ENCODE measurements at regions not wholly inside any gene's neighbourhood (a gene's known extent, or its start where the extent isn't known, plus 50 kb on each side); places are given as distances from the start of the nearest gene placed in this dataset.

GRCh38 chr10:58107506-58107905 lies 160.2 kb downstream of the IPMK start:
- WGBS (ENCODE audit: low lambda C conversion rate), result 46% methylated on average over 2 of the region's 2 CpGs
- CTCF ChIA-PET, result no interaction called here

GRCh38 chr10:58106211-58107035 lies 161.3 kb downstream of the IPMK start:
- no peak for DNase-seq
- Histone ChIP-seq H3K4me3 (ENCODE audit: low read depth in 2 of 2, low read length in 1 of 2) (no peak overlapping the region), H3K9me2 (no peaks in the 10 kb centered on the region), H3K36me3 (replicated peaks in 1 of 2; ENCODE audit: control insufficient read depth in 1 of 2, insufficient read depth in 2 of 2, low read length in 1 of 2) (no peaks in the 10 kb centered on the region), H3K4me2 (no peak overlapping the region), H3K9ac (no peak overlapping the region), H3K9me3 (no peaks in the 10 kb centered on the region), H3F3A (replicated peaks; ENCODE audit: insufficient read depth) (no peaks in the 10 kb centered on the region), H4K20me1 (ENCODE audit: insufficient read depth) (no peaks in the 10 kb centered on the region), H3K27ac (ENCODE audit: low read depth in 2 of 2, low read length in 1 of 2) (no peak overlapping the region), H3K79me2 (ENCODE audit: insufficient read depth) (no peaks in the 10 kb centered on the region), H2AFZ (ENCODE audit: low read depth) (no peak overlapping the region), H3K4me1 (ENCODE audit: control insufficient read depth in 1 of 2, insufficient read depth in 2 of 2, low read depth in 1 of 2, low read length in 1 of 2) (peaks cover 0 to 2% of the 10 kb centered on the region in 2 experiments; a peak in 1 of 4 replicates), H3K27me3 (ENCODE audit: insufficient read depth) (no peaks in the 10 kb centered on the region)
- 87% methylated on average over 27 of the region's 40 CpGs for WGBS (ENCODE audit: low lambda C conversion rate)
- ChIA-PET POLR2A (no interaction called here), CTCF (no interaction called here)
- TF ChIP-seq FOSL2 (IDR thresholded peaks at IDR 0.05; ENCODE audit: borderline replicate concordance, low read depth), result no peak
- TF ChIP-seq REST (IDR thresholded peaks at IDR 0.05; ENCODE audit: low read depth, low read length), result no peak
- TF ChIP-seq CTCF (IDR thresholded peaks at IDR 0.05), result no peak
- no peak for TF ChIP-seq CHD2 (IDR thresholded peaks at IDR 0.05; ENCODE audit: low read length, partially characterized antibody)
- TF ChIP-seq RCOR1 (IDR thresholded peaks at IDR 0.05; ENCODE audit: low read length), result no peak
- TF ChIP-seq USF2 (IDR thresholded peaks at IDR 0.05; ENCODE audit: borderline replicate concordance, low read depth, low read length), result no peak
- no peak for TF ChIP-seq YY1 (IDR thresholded peaks at IDR 0.05; ENCODE audit: low read depth)
- TF ChIP-seq GABPA (IDR thresholded peaks at IDR 0.05; ENCODE audit: low read depth), result no peak
- no peak for TF ChIP-seq EP300 (IDR thresholded peaks at IDR 0.05; ENCODE audit: borderline replicate concordance in 1 of 2, low read depth in 1 of 2, low read length in 1 of 2)

More at GRCh38 chr10:58107506-58107905, 160.2 kb downstream of the IPMK start:
- H2AFZ ChIP-seq (ENCODE audit: low read depth), result no peak overlapping the region
- no peak overlapping the region for H3K9ac ChIP-seq
- no peaks in the 10 kb centered on the region for H3K27me3 ChIP-seq (ENCODE audit: insufficient read depth)
- no peaks in the 10 kb centered on the region for H3K36me3 ChIP-seq (replicated peaks in 1 of 2; ENCODE audit: control insufficient read depth in 1 of 2, insufficient read depth in 2 of 2, low read length in 1 of 2)
- no peaks in the 10 kb centered on the region for H3K79me2 ChIP-seq (ENCODE audit: insufficient read depth)
- no peak overlapping the region for H3K27ac ChIP-seq (ENCODE audit: low read depth in 2 of 2, low read length in 1 of 2)
- no peaks in the 10 kb centered on the region for H3K9me2 ChIP-seq
- POLR2A ChIA-PET, result no interaction called here
- H3K4me1 ChIP-seq (ENCODE audit: control insufficient read depth in 1 of 2, insufficient read depth in 2 of 2, low read depth in 1 of 2, low read length in 1 of 2), result peaks cover 0 to 2% of the 10 kb centered on the region in 2 experiments; a peak in 1 of 4 replicates
- no peaks in the 10 kb centered on the region for H3F3A ChIP-seq (replicated peaks; ENCODE audit: insufficient read depth)
- TF ChIP-seq PBX3 (IDR thresholded peaks at IDR 0.05) (0 out of 2 replicates have a peak, but pooled peaks have one; percentile 7), ZBTB33 (IDR thresholded peaks at IDR 0.05; ENCODE audit: borderline replicate concordance, low read depth) (no peak)
- H3K4me2 ChIP-seq, result no peak overlapping the region
- H4K20me1 ChIP-seq (ENCODE audit: insufficient read depth), result no peaks in the 10 kb centered on the region
- H3K9me3 ChIP-seq, result no peaks in the 10 kb centered on the region
- no peak overlapping the region for H3K4me3 ChIP-seq (ENCODE audit: low read depth in 2 of 2, low read length in 1 of 2)
- DNase-seq, result no peak
